Cardiac septum (tissue), 1 donor: ENCODE measurements at regions not wholly inside any gene's neighbourhood (a gene's known extent, or its start where the extent isn't known, plus 50 kb on each side); places are given as distances from the start of the nearest gene placed in this dataset.

ENCODE experiments used
- DNase-seq: peaks from one replicate; pipeline ENCODE4 v3.0.0-alpha.2; 2020; ENCODE audit warnings: low spot score
- intact Hi-C: fragments of 100-400 bp; cut with DNase I; formaldehyde crosslinking; loops from one replicate; pipeline ENCODE4 v1.14.0; 2022
- donor health status: DM: no; HTN: no; CAD: no.

DNA sequence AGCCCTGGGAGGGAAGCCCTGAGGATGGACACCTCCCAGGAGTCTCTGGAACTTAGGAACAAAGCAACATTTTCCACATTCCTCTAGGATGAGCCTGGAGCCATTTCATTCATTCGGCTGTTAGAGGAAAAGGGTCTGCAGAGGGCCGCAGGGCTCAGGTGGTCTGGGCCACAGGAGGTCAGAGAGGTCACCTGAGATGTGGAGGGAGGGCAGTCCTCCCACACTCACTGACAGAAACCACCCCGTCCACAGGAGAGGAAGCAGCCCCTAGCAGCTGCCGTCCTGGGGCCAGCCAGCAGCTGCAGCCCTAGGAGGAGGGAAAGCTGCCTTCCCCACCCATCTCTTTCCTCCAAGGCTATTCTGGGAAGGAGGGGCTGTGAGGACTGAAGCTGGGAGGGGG, 207.0 kb downstream of the CDC5L start:
- no peak for DNase-seq

DNA sequence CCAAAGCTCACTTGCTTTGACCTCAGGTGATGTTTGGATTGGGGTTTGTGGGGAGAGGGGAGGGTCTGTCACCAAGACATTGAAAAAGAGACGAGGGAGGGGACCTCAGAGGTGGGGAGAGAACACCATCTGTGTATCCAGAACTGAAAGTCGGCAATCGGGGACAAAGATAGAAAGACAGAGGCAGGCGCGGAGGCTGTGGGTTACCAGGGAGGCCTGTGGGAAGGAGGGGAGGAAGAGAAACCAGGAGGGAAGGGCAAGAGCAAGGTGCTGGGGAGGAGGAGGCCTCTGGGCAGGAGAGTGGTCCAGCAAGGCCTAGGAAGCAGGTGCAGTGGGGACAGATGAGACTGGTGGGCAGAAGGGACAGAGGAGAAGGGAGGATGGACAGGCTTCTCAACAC, 211.2 kb downstream of the CDC5L start:
- intact Hi-C loops: no loop called here
- no peak for DNase-seq

More for the DNA sequence above, 207.0 kb downstream of the CDC5L start:
- intact Hi-C loops: no loop called here

DNA sequence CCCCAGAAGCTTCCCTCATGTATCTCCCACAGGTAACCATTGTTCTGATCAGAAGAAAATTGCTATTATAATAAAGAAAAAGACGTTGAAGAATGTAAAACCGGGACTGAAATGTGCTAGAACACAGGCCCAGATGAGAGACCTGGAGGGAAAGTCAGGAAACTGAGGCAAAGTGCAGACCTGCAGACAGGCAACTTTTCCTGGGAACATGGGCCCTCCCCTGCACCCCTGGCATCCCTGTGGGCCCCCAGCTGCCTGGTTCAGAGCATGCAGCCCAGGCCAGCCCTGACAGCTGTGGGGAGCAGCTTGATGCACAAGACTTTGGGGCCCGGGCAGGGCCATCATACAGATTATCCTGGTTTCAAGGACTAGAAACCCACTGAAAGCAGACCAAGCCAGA, 212.2 kb downstream of the CDC5L start:
- no peak for DNase-seq
- intact Hi-C loops: no loop called here

DNA sequence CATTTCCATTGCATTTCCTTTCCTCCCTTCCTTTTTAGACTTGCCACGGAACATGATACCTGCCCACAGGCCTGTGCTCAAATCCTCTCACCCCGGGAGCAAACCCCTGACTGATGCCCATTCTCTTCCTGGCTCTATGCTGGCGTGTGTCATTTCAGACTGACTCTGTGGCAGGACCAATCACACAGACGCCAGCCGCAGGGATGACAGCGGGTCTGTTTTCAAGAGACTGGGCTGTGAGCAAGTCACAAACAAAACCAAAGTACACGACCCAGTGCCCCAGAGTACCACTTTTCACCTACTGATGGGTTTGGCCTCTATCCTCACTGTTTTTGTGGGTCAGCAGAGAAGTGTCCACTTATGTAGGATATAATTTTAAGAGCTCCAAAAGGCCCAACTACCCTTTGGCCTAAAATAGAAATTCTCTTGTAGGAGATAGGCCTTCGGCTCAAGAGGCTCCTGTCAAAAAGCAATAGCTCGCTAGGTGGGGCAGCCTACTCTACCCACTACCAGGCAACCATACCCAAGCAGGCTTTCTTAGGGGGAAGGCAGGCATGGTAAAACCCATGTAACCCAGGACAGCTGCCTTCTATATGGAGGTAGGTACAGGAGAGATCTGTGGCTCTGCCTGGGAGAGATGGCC, 215.7 kb downstream of the CDC5L start:
- intact Hi-C loops: no loop called here
- DNase-seq: no peak

DNA sequence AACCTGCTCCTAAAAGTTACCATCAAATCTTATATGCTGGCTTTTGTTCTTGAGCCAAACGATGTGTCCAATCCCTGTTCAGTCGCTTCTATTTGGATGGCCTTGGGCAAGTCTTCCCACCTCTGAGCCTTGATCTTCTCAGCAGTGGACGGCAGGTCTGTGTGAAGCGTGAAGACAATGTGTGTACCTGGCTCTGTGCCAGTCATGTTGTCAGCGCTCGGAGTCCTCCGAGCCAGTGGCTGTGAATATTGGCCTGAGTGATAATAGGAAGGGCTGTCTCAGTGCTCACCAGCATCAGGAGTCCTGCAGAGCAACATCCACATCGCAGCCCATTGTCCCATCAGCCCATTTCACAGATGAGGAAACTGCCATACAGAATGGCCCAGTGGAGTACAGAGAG, 219.0 kb downstream of the CDC5L start:
- no peak for DNase-seq
- intact Hi-C loops: no loop called here

DNA sequence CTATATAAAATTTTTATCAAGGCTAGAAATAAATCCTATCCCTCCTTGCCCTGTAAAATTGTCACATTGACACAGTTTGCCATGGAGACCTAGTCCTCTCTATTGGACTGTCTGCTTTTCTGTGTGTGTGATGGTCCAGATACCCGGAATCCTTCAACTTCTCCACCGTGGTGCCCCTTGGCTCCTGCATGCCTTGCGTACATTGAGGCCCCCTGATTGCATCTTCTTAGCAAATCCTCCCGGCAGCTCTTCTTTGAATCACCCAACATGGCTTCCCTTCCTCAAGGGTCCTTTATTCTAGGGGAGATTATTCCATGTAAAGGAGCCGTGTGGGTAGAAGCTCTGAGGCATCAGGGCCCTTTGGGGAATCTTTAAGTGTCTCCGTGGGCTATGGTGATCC, 219.5 kb downstream of the CDC5L start:
- intact Hi-C loops: no loop called here
- no peak for DNase-seq

DNA sequence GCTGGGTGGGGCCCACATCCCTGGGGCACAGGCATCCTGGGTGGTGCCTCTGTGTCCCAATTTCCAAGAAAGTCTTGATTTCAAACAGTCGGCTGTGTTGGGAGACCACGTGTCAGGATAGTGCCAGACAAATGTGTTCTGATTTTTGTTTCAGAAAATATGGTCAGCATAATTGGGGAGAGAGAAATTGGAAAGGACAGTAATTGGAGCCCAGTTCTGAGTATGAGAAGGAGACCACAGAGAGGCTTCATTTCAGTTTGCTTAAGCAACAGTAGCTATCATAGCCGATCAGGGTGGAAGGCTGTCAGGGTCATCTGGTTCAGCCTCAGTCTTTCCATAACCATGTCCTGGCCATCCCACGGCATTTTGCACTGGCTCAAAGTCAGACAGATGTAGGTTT, 220.7 kb downstream of the CDC5L start:
- intact Hi-C loops: no loop called here
- DNase-seq: no peak

DNA sequence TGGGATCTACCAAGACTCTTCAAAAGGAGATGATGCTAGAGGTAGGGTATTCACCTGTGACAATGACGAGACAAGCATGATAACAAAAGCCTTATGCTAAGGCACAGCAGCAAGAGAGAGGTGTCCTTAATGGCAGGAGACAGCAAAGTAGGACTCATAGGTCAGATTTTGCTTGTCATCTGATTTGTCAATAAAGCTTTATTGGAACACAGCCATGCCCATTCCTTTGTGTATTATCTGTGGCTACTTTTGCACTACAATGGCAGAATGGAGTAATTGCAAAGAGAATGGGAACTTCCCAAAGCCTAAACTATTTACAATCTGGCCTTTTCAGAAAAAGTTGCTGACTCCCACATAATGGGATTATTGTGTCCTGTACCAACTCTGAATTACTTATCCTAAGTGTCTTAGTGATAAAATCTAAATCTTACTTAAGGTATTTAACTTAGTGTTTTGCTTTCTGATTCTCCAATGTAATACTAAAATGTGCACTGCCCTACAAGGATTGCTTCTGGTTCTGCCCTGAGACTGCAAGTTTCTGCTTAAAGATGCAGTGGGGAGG, 221.6 kb downstream of the CDC5L start:
- intact Hi-C loops: no loop called here
- no peak for DNase-seq

DNA sequence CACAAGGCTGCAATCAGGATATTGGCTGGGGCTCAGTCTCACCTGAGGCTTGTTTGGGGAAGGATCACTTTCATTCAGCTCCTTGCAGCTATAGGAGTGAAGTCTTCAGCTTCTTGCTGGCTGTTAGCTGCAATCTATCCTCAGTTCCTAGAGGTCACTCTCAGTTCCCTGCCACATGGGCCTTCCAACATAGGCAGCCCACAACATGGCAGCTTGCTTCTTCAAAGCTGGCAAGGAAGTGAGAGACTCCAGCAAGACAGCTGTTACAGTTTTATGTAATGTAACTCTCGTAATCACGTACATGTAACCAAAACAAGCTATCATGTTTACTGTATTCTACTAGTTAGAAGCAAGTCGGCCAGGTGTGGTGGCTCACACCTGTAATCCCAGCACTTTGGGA, 226.9 kb downstream of the CDC5L start:
- DNase-seq: no peak
- intact Hi-C loops: no loop called here

DNA sequence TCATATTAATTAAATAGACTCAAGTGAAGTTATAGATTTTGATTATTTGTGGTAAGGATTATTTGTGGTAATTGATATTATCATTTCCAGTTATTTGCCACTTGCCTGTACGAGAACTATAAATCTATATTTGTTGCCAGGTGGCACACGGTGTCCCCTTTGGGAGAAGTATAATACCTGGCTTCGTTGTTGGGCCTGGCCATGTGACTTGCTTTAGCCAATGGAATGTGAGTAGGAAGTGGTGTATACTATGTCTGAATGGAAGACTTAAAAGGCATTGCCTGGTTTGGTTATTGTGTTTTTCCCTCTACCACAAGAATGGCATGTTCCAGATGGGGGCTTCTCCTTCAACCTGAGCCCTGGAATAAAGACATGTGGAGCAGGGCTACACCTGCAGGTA, 228.1 kb downstream of the CDC5L start:
- DNase-seq: no peak
- intact Hi-C loops: no loop called here

DNA sequence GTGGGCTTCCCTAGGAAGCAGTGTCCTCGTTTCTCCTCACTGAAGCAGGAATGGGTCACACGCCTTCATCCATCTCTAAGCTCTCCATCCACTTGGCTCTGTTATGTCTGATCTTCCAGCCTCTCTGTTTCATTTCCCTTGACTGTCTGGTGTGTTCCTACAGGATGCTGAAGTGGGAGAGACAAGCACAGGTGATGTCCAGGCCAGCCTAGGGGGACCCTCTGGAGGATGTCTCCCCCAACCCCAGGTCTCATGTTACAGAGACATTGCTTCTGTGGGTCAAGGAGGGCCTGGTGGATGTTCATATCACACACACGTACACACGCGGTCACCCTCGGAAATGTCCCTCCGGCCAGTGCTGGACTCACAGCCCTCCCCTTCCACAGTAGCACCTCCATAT, 229.9 kb downstream of the CDC5L start:
- intact Hi-C loops: no loop called here
- no peak for DNase-seq

DNA sequence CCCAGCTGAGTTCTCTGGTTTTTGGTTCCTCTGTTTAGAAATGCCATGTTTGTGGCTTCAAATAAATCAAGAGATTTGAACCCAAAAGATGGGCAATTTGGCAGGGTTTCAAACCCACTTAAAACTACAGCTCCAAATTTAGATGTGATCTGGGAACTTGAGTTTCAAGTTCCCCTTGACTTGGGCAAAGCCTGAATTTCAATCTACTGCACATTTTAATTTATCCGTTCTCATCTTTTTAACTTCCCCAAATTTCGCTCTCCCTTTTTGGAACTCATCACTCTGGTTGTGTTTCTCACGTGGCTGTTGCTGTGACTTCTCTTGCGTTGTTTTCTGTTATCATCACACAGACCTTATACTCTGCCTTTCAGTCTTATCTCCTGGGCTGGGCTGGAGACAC, 230.9 kb downstream of the CDC5L start:
- intact Hi-C loops: no loop called here

DNA sequence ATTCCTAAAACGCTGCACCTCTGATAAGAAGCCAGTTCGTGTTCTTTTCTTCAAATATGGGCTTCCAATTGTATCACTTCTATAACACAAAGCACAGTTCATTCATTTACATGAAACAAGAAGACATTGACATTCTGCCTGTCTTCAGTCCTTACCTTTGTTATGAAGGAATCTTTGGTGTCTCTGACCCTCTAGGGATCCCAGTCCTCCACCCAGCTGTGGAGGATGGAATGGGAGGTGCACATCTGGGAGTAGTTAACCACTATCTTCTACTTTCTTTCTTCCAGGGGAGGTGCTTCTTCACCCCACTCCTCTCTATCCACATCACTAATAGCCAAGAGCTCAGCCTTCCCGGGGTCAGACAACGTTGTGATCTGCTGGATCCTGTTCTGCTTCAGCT, 233.4 kb downstream of the CDC5L start:
- intact Hi-C loops: no loop called here

More for the DNA sequence above, 230.9 kb downstream of the CDC5L start:
- DNase-seq: no peak

DNA sequence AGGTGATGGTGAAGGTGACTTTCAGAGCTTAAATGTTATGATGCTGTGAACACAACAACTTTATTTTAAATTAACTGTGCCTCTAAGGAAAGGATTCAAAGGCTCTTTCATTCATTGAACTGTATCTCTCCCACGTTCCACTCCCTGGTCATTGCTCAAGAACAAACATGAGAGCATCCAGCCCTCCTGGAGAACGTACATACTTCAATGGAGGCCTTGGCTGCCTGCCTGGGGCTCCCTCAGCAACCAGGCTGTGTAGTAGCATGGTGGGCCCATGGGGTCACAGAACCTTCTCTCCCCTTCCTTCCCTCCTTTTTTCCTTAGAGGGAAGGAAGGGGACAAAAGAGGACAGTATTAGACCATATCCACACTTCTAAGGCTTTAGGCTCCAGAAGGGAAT, 234.3 kb downstream of the CDC5L start:
- no peak for DNase-seq
- intact Hi-C loops: no loop called here

More for the DNA sequence above, 233.4 kb downstream of the CDC5L start:
- DNase-seq: no peak

DNA sequence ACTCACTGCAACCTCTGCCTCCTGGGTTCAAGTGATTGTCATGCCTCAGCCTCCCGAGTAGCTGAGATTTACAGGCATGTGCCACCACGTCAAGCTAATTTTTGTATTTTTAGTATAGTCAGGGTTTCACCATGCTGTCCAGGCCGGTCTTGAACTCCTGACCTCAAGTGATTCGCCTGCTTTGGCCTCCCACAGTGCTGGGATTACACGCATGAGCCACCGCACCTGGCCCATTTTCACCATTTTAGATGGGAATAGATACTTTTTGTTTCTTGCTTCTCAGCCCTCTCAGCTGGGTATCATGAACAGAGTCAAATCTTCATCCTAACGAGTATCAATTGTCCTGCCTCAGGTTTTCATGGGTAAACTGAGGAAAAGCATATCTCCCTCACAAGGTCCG, 235.0 kb downstream of the CDC5L start:
- intact Hi-C loops: no loop called here
- no peak for DNase-seq

DNA sequence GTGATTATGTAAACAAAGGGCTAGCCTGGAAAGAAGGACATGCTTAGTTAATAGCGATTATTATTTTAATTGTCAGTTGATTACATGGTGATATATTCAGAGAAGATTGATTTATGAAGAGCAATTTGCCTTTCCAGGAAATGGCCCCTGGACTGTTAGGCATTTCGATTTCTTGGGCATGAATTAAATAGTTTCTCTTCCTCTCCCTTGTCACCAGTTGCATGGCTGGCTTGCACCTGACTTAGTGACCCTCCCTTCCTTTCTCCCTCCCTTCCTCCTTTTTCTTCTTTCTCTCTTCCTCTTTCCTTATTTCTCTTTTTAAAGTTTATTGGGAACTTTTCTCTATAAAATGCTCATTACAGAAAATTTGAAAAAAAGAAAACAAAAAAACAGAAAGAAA, 235.4 kb downstream of the CDC5L start:
- intact Hi-C loops: no loop called here
- DNase-seq: no peak

DNA sequence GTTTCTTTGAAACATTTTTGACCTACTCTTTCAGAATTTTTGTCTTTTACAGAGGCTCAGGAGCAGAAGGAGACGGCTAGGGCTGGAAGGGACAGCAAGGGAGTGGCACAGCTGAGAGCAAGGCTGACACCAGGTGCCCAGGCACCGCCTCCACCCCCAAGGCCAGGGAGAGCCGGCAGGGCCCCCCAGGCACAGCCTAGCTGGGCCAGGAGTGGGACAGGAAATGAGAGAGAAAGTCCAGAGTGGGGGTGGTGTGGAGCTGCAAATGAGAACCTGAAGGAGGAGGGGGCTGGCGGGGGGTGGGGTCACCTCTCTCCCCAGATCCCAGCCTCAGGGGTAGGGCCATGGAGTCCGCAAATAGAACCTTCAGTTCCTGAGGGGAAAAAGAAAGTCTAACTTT, 236.7 kb downstream of the CDC5L start:
- intact Hi-C loops: no loop called here
- DNase-seq: no peak

DNA sequence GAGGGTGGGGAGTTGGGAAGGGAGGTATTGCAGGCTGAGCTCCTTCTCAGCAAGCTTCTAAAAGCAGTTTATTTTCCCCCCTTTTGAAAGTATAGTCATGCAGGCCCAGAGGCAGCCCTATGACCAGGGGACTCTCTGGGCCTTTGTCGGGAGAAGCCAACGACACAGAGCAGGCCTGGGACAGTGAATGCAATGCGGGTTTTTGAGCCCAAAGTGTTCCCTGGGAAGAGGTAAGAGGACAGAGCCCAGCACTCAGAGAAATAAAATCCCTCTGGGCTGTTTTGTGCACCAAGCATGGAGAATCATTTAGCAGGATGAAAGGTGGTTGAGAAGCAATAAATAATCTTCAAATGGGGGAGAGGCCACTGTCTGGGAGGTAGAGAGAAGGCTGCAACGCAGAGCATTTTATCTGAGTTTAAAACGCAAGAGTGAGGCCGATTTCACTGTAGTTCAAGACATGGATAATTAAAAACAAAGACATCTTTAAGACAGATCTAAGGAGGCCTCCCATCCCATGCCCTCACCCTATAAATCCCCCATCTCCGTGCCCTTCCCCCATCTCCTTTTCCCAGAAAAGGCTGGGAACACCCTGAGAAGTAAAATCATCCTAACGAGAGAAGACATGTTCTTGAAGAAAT, 237.5 kb downstream of the CDC5L start:
- intact Hi-C loops: no loop called here
- DNase-seq: no peak

DNA sequence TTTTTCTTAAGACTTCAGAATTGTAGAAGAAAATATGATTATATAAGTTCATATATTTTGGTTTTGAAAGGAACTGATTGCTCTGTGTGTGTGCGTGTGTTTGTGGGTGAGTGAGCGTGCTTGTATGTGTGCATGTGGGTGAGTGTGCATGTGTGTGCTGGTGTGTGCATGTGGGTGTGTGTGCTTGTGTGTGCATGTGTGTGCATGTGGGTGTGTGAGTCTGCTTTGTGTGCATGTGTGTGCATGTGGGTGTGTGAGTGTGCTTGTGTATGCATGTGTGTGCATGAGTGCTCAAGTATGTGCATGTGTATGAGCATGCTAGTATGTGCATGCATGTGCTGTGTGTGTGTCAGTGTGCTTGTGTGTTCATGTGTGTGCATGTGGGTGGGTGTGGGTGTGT, 238.5 kb downstream of the CDC5L start:
- intact Hi-C loops: no loop called here
- DNase-seq: no peak

DNA sequence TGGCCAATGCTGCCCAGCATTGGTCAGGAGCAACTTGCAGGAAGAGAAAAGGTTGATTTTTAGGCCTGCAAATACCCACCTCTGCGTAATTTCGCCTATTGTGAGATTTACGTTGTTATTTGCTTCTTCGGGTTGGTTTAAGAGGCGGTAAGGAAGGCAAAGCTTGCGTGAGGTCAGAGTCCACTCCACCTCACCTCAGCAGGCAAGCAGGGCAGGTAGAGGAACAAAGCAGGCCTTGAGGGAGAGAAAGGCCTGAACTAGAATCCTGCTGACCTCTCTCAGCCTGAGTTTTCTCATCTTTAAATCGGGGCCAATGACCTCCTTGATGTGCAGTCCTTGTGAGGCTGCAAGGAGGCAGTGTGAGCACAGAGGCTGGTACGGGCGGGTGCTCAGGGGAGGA, 239.1 kb downstream of the CDC5L start:
- intact Hi-C loops: no loop called here
- DNase-seq: no peak

DNA sequence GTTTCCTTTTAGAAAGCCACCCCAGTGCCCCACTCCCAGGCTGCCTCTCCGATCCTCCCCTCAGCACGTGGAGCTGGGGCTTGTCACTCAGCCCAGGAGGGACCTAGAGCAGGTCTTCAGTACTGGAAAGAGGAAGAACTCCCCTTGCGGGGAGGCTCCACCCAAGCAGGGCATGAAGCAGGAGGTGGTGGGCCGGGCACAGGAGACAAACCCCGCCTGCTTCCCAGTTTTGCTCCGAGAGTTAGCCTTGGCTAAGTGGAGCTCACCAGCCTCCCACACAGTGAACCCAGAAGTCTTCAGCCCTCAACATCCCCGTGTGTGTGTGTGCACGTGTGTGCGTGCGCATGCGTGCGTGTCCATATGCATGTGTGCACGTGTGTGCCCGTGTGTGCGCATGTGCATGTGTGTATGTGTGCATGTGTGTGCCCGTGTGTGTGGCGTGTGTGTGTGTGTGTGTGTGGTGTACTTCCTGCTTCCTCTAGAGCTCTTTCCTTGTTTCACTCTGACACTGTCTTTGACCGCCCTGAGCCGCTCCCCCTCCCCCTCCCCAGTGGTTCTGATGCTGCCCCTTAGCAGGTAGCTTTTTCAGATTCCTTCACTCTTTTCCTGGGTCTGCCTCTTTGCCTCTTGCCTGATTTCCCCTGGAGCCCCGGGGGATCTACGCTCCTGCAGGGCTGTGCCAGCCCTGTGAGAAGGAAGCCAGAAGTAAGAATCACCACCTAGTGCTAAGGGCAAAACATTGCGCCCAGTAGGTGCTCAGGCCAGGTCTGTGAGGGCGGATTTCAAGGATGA, 239.8 kb downstream of the CDC5L start:
- DNase-seq: no peak
- intact Hi-C loops: no loop called here
